ENCODE measurements at regions not wholly inside any gene's neighbourhood (a gene's known extent, or its start where the extent isn't known, plus 50 kb on each side); places are given as distances from the start of the nearest gene placed in this dataset.

- TF ChIP-seq CTCF (IDR thresholded peaks at IDR 0.05; ENCODE audit: poor library complexity, severe bottlenecking): no peak
- no peak for TF ChIP-seq REST (IDR thresholded peaks at IDR 0.05; ENCODE audit: borderline replicate concordance)
Measured at GRCh38 chr1:38486085-38486484, 373.5 kb downstream of the RRAGC start.

Data from neural cell (in vitro differentiated cells).